GM12878 (cell line): ENCODE measurements at regions not wholly inside any gene's neighbourhood (a gene's known extent, or its start where the extent isn't known, plus 50 kb on each side); places are given as distances from the start of the nearest gene placed in this dataset.
"Not testable (repeated sequence)": the region's sequence is repeated elsewhere in the genome, so short reads cannot be mapped to it uniquely, and the experiment has no call there.

Source experiments
- ATAC-seq: fragments of 200-7000 bp; cut with Tn5 transposase; 3 replicates; pipeline ENCODE4 v1.9.1; 2020; ENCODE audit warnings: mild to moderate bottlenecking, moderate library complexity
- BruUV-seq: library from RNA; stranded (reverse); fragments of 400-500 nt; replicated peaks from 2 replicates; lab custom pipeline; 2021; lab: Mats Ljungman, UMichigan
- CTCF ChIA-PET: fragments of 300-600 bp; sonication (Branson Sonifier 250); formaldehyde crosslinking; extraction: SDS; loops from one replicate; lab custom pipeline; 2021; ENCODE audit warnings: inconsistent platforms; lab: Yijun Ruan, JAX
- POLR2A ChIA-PET: fragments of 350-600 bp; formaldehyde crosslinking; extraction: SDS; loops from one replicate; lab custom pipeline; 2021; ENCODE audit warnings: inconsistent platforms; lab: Charles Lee
- RAD21 ChIA-PET: fragments of 300-600 bp; sonication (Branson Sonifier 250); formaldehyde crosslinking; loops from one replicate; lab custom pipeline; 2023; ENCODE audit warnings: antibody characterized with exemption; ENCODE audit not compliant: unreplicated experiment; lab: Charles Lee
- SMC1A ChIA-PET: fragments of 300-600 bp; sonication (Branson Sonifier 250); formaldehyde crosslinking; loops from one replicate; lab custom pipeline; 2023; ENCODE audit not compliant: unreplicated experiment, uncharacterized antibody; lab: Charles Lee
- DNase-seq: peaks from one replicate; pipeline ENCODE4 v3.0.0-alpha.2; 2011; ENCODE audit warnings: low read depth, low spot score
- FAIRE-seq: peaks from 3 replicates; lab custom pipeline; 2011; peaks lifted over from hg19 to GRCh38; lab: Jason Lieb, UNC
- H2AFZ ChIP-seq: 2 replicates; pipeline ENCODE4 v1.6.0; 2011; ENCODE audit warnings: low read depth, low read length, control low read depth; ENCODE audit not compliant: control insufficient read depth
- H3K27ac ChIP-seq: 2 replicates; pipeline ENCODE4 v1.5.1; 2011; ENCODE audit warnings: control low read depth; ENCODE audit not compliant: control insufficient read depth, insufficient read depth
- H3K27me3 ChIP-seq, 2 experiments: replicated peaks in 1 of 2; 2 replicates each; pipeline versions ENCODE4 v1.6.0 to v1.6.1; 2011; ENCODE audit warnings: low read length in 1 of 2; ENCODE audit not compliant: control insufficient read depth in 2 of 2, insufficient read depth in 2 of 2
- H3K36me3 ChIP-seq, 2 experiments: 2 replicates each; pipeline ENCODE4 v1.5.1; 2011; ENCODE audit warnings: low read length in 1 of 2; ENCODE audit not compliant: control insufficient read depth in 2 of 2, insufficient read depth in 2 of 2
- H3K4me1 ChIP-seq: 2 replicates; pipeline ENCODE4 v1.6.1; 2011; ENCODE audit warnings: mild to moderate bottlenecking, low read length, moderate library complexity, mixed read lengths; ENCODE audit not compliant: control insufficient read depth, insufficient read depth
- H3K4me2 ChIP-seq: 2 replicates; pipeline ENCODE4 v1.6.0; 2011; ENCODE audit warnings: control low read depth; ENCODE audit not compliant: control insufficient read depth, insufficient read depth
- H3K4me3 ChIP-seq: fragments of 200-600 bp; sonication (generic); 2 replicates; pipeline ENCODE4 v1.5.1; 2016
- H3K79me2 ChIP-seq: 2 replicates; pipeline ENCODE4 v1.6.0; 2011; ENCODE audit warnings: low read length; ENCODE audit not compliant: control insufficient read depth, insufficient read depth
- H3K9ac ChIP-seq: 2 replicates; pipeline ENCODE4 v1.8.0; 2011; ENCODE audit warnings: low read length, control low read depth, mixed read lengths; ENCODE audit not compliant: control insufficient read depth, insufficient read depth
- H3K9me3 ChIP-seq: replicated peaks from 3 replicates; pipeline ENCODE4 v1.5.1; 2011; ENCODE audit warnings: mild to moderate bottlenecking, low read length; ENCODE audit not compliant: control insufficient read depth, insufficient read depth
- H4K20me1 ChIP-seq: 2 replicates; pipeline ENCODE4 v1.6.0; 2011; ENCODE audit not compliant: control insufficient read depth, insufficient read depth
- CHD2 ChIP-seq: IDR thresholded peaks from 2 replicates; pipeline ENCODE4 v1.6.1; 2011; ENCODE audit warnings: low read depth, low read length, improper control_type of control experiment, borderline replicate concordance
- E4F1 ChIP-seq: fragments of 450-650 bp; IDR thresholded peaks from 2 replicates; pipeline ENCODE4 v1.6.1; 2018; ENCODE audit warnings: borderline replicate concordance, mild to moderate bottlenecking; ENCODE audit not compliant: partially characterized antibody
- JUNB ChIP-seq: IDR thresholded peaks from 2 replicates; pipeline ENCODE4 v1.6.1; 2016; ENCODE audit warnings: antibody characterized with exemption, mild to moderate bottlenecking
- RELB ChIP-seq: fragments of 450-650 bp; IDR thresholded peaks from 2 replicates; pipeline ENCODE4 v1.6.1; 2017; ENCODE audit warnings: low read depth, mild to moderate bottlenecking, moderate library complexity
- ZBTB40 ChIP-seq: fragments of 450-650 bp; IDR thresholded peaks from 2 replicates; pipeline ENCODE4 v1.6.1; 2016; ENCODE audit warnings: mild to moderate bottlenecking, moderate library complexity, borderline replicate concordance
- WGBS: methylation state at CpG from one replicate; pipeline ENCODE4 v1.1.6; 2016; ENCODE audit warnings: low lambda C conversion rate; ENCODE audit not compliant: insufficient replicate concordance, insufficient coverage; ENCODE audit errors: missing lambda C conversion rate; 5-methylcytosine and 5-hydroxymethylcytosine counted together
- in situ Hi-C: fragments of 300-500 bp; cut with MboI; formaldehyde crosslinking; loops from 9 replicates; pipeline ENCODE4 v1.14.3; 2018; ENCODE audit warnings: mixed read lengths
- intact Hi-C: fragments of 100-400 bp; cut with micrococcal nuclease; formaldehyde crosslinking; loops from one replicate; pipeline ENCODE4 v1.14.2; 2022; ENCODE audit not compliant: unreplicated experiment

GRCh38 chr14:27672047-27672446 lies 1074.2 kb upstream of the NOVA1 start (continued):
- TF ChIP-seq RELB: no peak

- H3K4me1 ChIP-seq, CTCF ChIA-PET, RAD21 ChIA-PET, H4K20me1 ChIP-seq, H3K4me2 ChIP-seq, H3K27me3 ChIP-seq, H3K79me2 ChIP-seq, H3K4me3 ChIP-seq, H3K36me3 ChIP-seq, H3K9ac ChIP-seq, DNase-seq, ATAC-seq, POLR2A ChIA-PET, FAIRE-seq, in situ Hi-C loops, SMC1A ChIA-PET, H3K9me3 ChIP-seq, H2AFZ ChIP-seq, BruUV-seq, H3K27ac ChIP-seq, intact Hi-C loops: not testable (repeated sequence)
- WGBS: 58% methylated on average over 27 of the region's 30 CpGs
These were observed 1075.2 kb upstream of the NOVA1 start for GRCh38 chr14:27672811-27673737.

- no peak for ATAC-seq
- no peaks in the 10 kb centered on the region for H3K4me1 ChIP-seq
- ChIA-PET RAD21 (no interaction called here), CTCF (no interaction called here), POLR2A (no interaction called here), SMC1A (no interaction called here)
- no peak overlapping the region for H2AFZ ChIP-seq
- no peak overlapping the region for H3K4me3 ChIP-seq
- in situ Hi-C loops: no loop called here
- WGBS: 0% methylated on average over 1 of the region's 1 CpG
- BruUV-seq: no TSS peak
- H3K9ac ChIP-seq: no peak overlapping the region
- FAIRE-seq: no peak
- no peaks in the 10 kb centered on the region; the same call in 2 of the 3 replicates for H3K9me3 ChIP-seq
- intact Hi-C loops: no loop called here
- no peak overlapping the region for H3K27ac ChIP-seq
- no peaks in the 10 kb centered on the region for H4K20me1 ChIP-seq
- no peak overlapping the region for H3K4me2 ChIP-seq
- no peaks in the 10 kb centered on the region for H3K36me3 ChIP-seq
- no peaks in the 10 kb centered on the region for H3K27me3 ChIP-seq
- no peak for DNase-seq
- no peaks in the 10 kb centered on the region for H3K79me2 ChIP-seq
- TF ChIP-seq CHD2 (no peak), JUNB (no peak), E4F1 (no peak), ZBTB40 (no peak)
These were observed 1080.5 kb upstream of the FOXG1 start for GRCh38 chr14:27686137-27686536.
